Vagina (tissue), 2 donors: ENCODE measurements at regions not wholly inside any gene's neighbourhood (a gene's known extent, or its start where the extent isn't known, plus 50 kb on each side); places are given as distances from the start of the nearest gene placed in this dataset.

Experiments
- CTCF ChIP-seq, 3 experiments: fragments of 450-650 bp in 2 of 3; fragments of 200-600 bp in 1 of 3; sonication (generic) in 1 of 3; IDR thresholded peaks; one replicate each; pipeline ENCODE4 v1.5.1; 2017 to 2019; ENCODE audit warnings: antibody characterized with exemption in 3 of 3, mild to moderate bottlenecking in 2 of 3, moderate library complexity in 2 of 3
- POLR2A ChIP-seq, 2 donors: fragments of 450-650 bp; IDR thresholded peaks; one replicate each; pipeline ENCODE4 v1.6.1; 2017; ENCODE audit warnings: antibody characterized with exemption in 2 of 2, mild to moderate bottlenecking in 2 of 2, moderate library complexity in 2 of 2
- POLR2AphosphoS5 ChIP-seq, 2 donors: sonication (generic); formaldehyde crosslinking; IDR thresholded peaks; one replicate each; pipeline ENCODE4 v1.9.0; 2017; ENCODE audit warnings: antibody characterized with exemption in 2 of 2, mild to moderate bottlenecking in 2 of 2, low read depth in 1 of 2; ENCODE audit not compliant: insufficient read depth in 1 of 2

GRCh38 chr3:168615493-168616020 lies 519.8 kb upstream of the GOLIM4 start:
- TF ChIP-seq CTCF (IDR thresholded peaks at IDR 0.05) (no peak), POLR2A (IDR thresholded peaks at IDR 0.05) (no peak), POLR2AphosphoS5 (IDR thresholded peaks at IDR 0.05; ENCODE audit: insufficient read depth in 1 of 2, low read depth in 1 of 2) (no peak)
